Lower leg skin (tissue), 4 donors: ENCODE measurements at regions not wholly inside any gene's neighbourhood (a gene's known extent, or its start where the extent isn't known, plus 50 kb on each side); places are given as distances from the start of the nearest gene placed in this dataset.
"Not testable (repeated sequence)": the region's sequence is repeated elsewhere in the genome, so short reads cannot be mapped to it uniquely, and the experiment has no call there.

ENCODE experiments used
- DNase-seq, 2 donors: peaks; one replicate each; pipeline ENCODE4 v3.0.0-alpha.2; 2019; ENCODE audit warnings: low spot score in 2 of 2
- H3K4me3 ChIP-seq: fragments of 200-600 bp; sonication (generic); 2 replicates; pipeline ENCODE4 v1.5.1; 2017; ENCODE audit warnings: mild to moderate bottlenecking, low read depth; ENCODE audit not compliant: poor library complexity, severe bottlenecking
- POLR2A ChIP-seq, 2 donors: fragments of 450-650 bp; IDR thresholded peaks; one replicate each; pipeline ENCODE4 v1.6.1; 2016 to 2017; ENCODE audit warnings: antibody characterized with exemption in 2 of 2, mild to moderate bottlenecking in 1 of 2, moderate library complexity in 1 of 2
- WGBS, 2 donors: methylation state at CpG; one replicate each; pipeline ENCODE4 v1.1.5; 2018; 5-methylcytosine and 5-hydroxymethylcytosine counted together
- intact Hi-C: fragments of 100-400 bp; cut with DNase I; formaldehyde crosslinking; loops from one replicate; pipeline ENCODE4 v1.15.0; 2023; ENCODE audit warnings: low total_unique reads
- TF ChIP-seq, protein P1 (sequence below), 3 donors: fragments of 450-650 bp; IDR thresholded peaks; one replicate each; pipeline ENCODE4 v1.5.1; 2016; ENCODE audit warnings: antibody characterized with exemption in 3 of 3, mild to moderate bottlenecking in 3 of 3, moderate library complexity in 2 of 3

DNA sequence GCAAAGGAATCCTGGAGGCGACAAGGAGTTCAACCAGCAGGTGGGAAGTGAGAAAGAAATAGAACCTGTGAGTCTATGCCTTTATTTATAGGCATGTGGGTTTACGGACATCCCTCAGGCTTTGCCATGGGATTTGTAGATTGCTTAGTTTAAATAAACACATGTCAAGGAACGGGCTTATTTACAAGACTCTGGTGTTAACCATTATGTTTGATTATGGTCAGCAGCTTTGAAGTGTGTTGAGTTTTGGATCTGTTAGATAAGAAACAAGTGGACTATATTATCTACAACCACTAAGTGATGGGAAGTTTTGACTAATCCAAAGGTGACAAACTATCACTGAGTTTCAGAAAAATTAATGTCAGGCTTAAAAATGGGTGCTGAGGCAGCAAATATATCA is 143.2 kb downstream of the SLITRK5 start:
- intact Hi-C loops = no loop called here
- WGBS, 2 donors = 55 to 61% methylated on average over 3 of the region's 3 CpGs
- DNase-seq = no peak
- TF ChIP-seq, protein P1, sequence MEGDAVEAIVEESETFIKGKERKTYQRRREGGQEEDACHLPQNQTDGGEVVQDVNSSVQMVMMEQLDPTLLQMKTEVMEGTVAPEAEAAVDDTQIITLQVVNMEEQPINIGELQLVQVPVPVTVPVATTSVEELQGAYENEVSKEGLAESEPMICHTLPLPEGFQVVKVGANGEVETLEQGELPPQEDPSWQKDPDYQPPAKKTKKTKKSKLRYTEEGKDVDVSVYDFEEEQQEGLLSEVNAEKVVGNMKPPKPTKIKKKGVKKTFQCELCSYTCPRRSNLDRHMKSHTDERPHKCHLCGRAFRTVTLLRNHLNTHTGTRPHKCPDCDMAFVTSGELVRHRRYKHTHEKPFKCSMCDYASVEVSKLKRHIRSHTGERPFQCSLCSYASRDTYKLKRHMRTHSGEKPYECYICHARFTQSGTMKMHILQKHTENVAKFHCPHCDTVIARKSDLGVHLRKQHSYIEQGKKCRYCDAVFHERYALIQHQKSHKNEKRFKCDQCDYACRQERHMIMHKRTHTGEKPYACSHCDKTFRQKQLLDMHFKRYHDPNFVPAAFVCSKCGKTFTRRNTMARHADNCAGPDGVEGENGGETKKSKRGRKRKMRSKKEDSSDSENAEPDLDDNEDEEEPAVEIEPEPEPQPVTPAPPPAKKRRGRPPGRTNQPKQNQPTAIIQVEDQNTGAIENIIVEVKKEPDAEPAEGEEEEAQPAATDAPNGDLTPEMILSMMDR (IDR thresholded peaks at IDR 0.05) = no peak
- no peak for TF ChIP-seq POLR2A (IDR thresholded peaks at IDR 0.05)
- no peak overlapping the region for H3K4me3 ChIP-seq

DNA sequence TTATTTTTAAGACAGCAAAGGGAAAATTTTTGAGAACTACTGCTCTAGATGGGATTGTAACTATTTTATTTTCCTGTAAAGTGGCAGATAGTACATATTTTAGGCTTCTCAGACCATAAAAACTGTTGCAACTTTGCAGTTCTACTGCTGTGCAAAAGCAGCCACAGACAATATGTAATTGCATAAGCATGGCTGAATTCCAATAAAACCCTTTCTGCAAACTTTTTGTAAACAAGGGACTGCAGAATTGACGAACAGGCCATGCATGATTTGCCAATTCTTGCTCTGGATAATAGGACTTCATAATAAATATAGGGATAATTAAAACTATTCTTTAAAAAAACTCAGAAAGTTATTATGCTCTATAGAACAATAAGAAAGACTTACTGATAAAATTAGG is 149.1 kb downstream of the SLITRK5 start:
- no peak for TF ChIP-seq POLR2A (IDR thresholded peaks at IDR 0.05)
- TF ChIP-seq, protein P1 (IDR thresholded peaks at IDR 0.05) = no peak
- WGBS, 2 donors = 32 to 33% methylated on average over 1 of the region's 1 CpG
- intact Hi-C loops = no loop called here
- H3K4me3 ChIP-seq = no peak overlapping the region
- no peak for DNase-seq

DNA sequence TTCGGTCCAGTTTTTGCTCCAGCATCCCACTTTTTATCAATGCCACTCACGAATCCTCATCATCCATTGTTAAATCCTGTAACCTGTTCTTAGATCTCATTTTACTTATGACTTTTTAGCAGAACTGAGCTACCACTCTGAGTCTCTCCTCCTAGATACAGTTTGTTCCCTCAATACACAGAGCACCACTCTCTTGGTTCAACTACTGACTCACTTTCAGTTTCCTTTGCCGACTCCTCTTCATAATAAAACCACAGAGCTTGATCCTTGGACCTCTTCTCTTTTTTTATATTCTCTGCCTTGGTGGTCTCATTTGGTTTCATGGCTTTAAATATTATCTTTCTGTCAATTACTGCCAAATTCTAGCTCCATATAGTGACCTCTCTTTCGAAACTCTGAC is 150.3 kb downstream of the SLITRK5 start:
- whole genome bisulfite sequencing, 2 donors = 82 to 83% methylated on average over 4 of the region's 4 CpGs
- DNase-seq = no peak
- H3K4me3 ChIP-seq = no peak overlapping the region
- intact Hi-C loops = no loop called here
- TF ChIP-seq, protein P1 (IDR thresholded peaks at IDR 0.05) = no peak
- no peak for TF ChIP-seq POLR2A (IDR thresholded peaks at IDR 0.05)

DNA sequence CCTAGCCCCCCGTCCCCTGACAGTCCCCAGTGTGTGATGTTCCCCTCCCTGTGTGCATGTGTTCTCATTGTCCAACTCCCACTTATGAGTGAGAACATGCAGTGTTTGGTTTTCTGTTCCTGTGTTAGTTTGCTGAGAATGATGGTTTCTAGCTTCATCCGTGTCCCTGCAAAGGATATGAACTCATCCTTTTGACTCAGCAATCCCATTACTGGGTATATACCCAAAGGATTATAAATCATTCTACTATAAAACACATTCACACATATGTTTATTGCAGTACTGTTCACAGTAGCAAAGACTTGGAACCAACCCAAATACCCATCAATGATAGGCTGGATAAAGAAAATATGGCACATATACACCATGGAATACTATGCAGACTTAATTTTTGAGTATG is 155.1 kb downstream of the SLITRK5 start:
- intact Hi-C loops, DNase-seq: not testable (repeated sequence)
- WGBS, 2 donors = 70 to 73% methylated on average over 2 of the region's 2 CpGs

DNA sequence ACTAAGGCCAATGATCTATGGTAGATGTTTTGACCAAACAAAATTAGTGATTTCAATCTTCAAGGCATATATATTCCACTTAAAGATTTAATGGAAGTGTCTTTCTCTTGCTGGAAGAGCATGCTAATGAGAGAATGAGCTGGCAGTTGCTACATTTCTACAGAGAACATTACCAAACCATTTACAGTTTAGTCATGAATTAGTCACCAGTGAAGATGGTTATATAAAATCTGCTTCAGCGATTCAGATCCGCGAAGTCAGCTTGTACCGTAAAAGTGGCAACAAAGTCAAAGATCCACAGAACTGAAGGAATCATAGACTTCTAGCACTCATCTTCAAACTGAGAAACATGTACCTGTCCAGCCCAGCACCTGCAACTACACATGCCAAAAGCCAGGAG is 156.3 kb downstream of the SLITRK5 start:
- TF ChIP-seq, protein P1 (IDR thresholded peaks at IDR 0.05) = no peak
- TF ChIP-seq POLR2A (IDR thresholded peaks at IDR 0.05) = no peak
- H3K4me3 ChIP-seq = no peak overlapping the region
- intact Hi-C loops = no loop called here
- no peak for DNase-seq
- WGBS, 2 donors = 84 to 93% methylated on average over 4 of the region's 4 CpGs

More for the DNA sequence above, 155.1 kb downstream of the SLITRK5 start:
- not testable (repeated sequence) for H3K4me3 ChIP-seq

DNA sequence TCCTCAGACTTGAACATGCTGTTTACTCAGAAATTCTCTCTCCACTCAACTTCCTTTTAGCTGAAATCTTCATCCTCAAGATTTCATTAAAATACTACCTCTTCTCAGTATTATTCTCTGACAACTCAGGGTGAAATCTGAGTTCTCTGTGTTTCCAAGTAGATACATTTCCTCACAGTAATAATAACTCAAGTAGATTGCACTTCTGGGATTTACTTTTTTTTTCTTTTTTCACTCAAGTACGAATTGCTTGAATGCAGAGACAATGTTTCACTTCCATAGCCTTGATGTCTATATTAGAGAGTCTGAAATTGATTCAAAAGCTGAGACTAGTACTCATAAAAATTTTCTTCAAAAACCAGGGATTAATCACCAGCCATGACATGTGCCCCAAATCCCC is 166.4 kb downstream of the SLITRK5 start:
- intact Hi-C loops = no loop called here
- 24 to 25% methylated on average over 1 of the region's 1 CpG for WGBS, 2 donors
- TF ChIP-seq, protein P1 (IDR thresholded peaks at IDR 0.05) = no peak
- H3K4me3 ChIP-seq = no peak overlapping the region
- no peak for DNase-seq
